Adrenal gland (tissue), 9 donors: ENCODE measurements at regions not wholly inside any gene's neighbourhood (a gene's known extent, or its start where the extent isn't known, plus 50 kb on each side); places are given as distances from the start of the nearest gene placed in this dataset.

Experiments
- DNase-seq, 7 donors: peaks; one replicate each; pipeline ENCODE4 v3.0.0-alpha.2; 2019 to 2020
- H3K27ac ChIP-seq, 5 donors: fragments of 200-600 bp; sonication (generic) in 4 of 5; 1 replicate in 3 of 5; 2 replicates in 2 of 5; pipeline versions ENCODE4 v1.5.1 to v1.8.0; 2016 to 2020; ENCODE audit warnings: mild to moderate bottlenecking in 1 of 5
- H3K27me3 ChIP-seq: fragments of 200-600 bp; 2 replicates; pipeline ENCODE4 v1.8.0; 2021
- H3K36me3 ChIP-seq, 2 donors: fragments of 200-600 bp; replicated peaks in 1 of 2; 1 replicate in 1 of 2; 2 replicates in 1 of 2; pipeline versions ENCODE4 v1.5.1 to v1.8.0; 2018 to 2022
- H3K4me1 ChIP-seq, 2 donors: fragments of 200-600 bp; replicated peaks in 1 of 2; 1 replicate in 1 of 2; 2 replicates in 1 of 2; pipeline versions ENCODE4 v1.5.1 to v1.8.0; 2018 to 2021
- H3K4me3 ChIP-seq, 4 donors: fragments of 200-600 bp; sonication (generic) in 3 of 4; one replicate each; pipeline ENCODE4 v1.5.1; 2016 to 2018
- H3K9me3 ChIP-seq, 3 donors: fragments of 200-600 bp; sonication (generic) in 1 of 3; replicated peaks in 1 of 3; 1 replicate in 2 of 3; 2 replicates in 1 of 3; pipeline versions ENCODE4 v1.5.1 to v1.8.0; 2016 to 2021
- CTCF ChIP-seq, 6 experiments: fragments of 450-650 bp in 4 of 6; fragments of 200-600 bp in 2 of 6; sonication (generic) in 1 of 6; IDR thresholded peaks; 1 replicate in 5 of 6; 2 replicates in 1 of 6; pipeline versions ENCODE4 v1.5.1 to v1.8.0; 2016 to 2021; ENCODE audit warnings: antibody characterized with exemption in 6 of 6, mild to moderate bottlenecking in 2 of 6, moderate library complexity in 1 of 6
- POLR2A ChIP-seq, 2 donors: fragments of 450-650 bp; IDR thresholded peaks; one replicate each; pipeline ENCODE4 v1.6.1; 2017; ENCODE audit warnings: antibody characterized with exemption in 2 of 2, mild to moderate bottlenecking in 2 of 2, moderate library complexity in 1 of 2
- WGBS, 4 donors: extraction: QIAGEN DNeasy Blood & Tissue Kit in 2 of 4; methylation state at CpG; one replicate each; pipeline versions ENCODE4 v1.1.5 to v1.1.7; 2013 to 2017; 5-methylcytosine and 5-hydroxymethylcytosine counted together
- intact Hi-C, 2 donors: fragments of 100-400 bp; cut with DNase I; formaldehyde crosslinking; loops; one replicate each; pipeline versions ENCODE4 v1.14.1 to v1.15.0; 2022 to 2023
- donor health status: healthy with polysubstance abuse.
- donor health status: Bipolar disorder and iron deficiency.
- donor health status: DM: yes; HTN: yes; CAD: no.
- donor health status: DM: no; HTN: no; CAD: no.
- donor health status: DM: no; HTN: no; CAD: no.

DNA sequence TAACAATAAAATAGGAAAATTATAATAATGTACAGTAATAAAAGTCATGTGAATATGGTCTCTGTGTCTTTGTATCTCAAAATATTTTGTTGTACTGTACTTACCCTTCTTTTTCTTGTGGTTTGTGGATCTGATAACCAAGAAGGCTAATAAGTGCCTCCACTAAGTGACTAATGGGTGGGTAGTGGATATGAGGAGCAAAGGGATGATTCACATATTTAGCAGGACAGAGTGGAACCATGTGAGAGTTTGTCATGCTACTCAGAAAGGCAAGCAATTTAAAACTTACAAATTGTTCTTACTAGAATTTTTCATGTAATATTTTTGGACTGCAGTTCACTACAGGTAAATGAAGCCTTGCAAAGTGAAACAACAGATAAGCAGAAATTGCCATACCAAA lies 1241.2 kb upstream of the CDH2 start:
- Histone ChIP-seq H3K27ac (no peak overlapping the region), H3K36me3 (no peaks in the 10 kb centered on the region), H3K4me3 (no peak overlapping the region), H3K4me1 (no peaks in the 10 kb centered on the region), H3K27me3 (no peaks in the 10 kb centered on the region), H3K9me3 (peaks cover 0 to 3% (median 0%) of the 10 kb centered on the region in 3 donors)
- intact Hi-C loops: no loop called here
- no peak for DNase-seq
- TF ChIP-seq CTCF (IDR thresholded peaks at IDR 0.05) (no peak), POLR2A (IDR thresholded peaks at IDR 0.05) (no peak)

DNA sequence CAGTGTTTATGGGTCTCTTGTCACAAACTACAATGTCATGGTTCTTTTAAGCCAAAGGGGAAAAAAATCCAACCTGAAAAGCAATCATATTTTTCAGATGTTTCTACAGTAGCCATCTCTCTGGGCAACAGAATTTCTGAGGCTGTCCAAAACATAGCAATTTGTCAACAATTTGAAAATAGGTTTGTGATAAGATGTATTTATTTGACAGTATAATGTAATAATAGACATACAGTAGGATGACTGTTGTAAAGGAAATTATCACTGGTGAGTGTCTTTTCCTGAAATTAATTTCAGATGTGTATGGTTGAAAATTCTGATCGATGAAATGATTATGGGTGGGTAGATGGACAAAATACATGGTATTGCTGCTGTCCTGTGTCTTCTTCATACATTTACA lies 1230.1 kb upstream of the CDH2 start:
- Histone ChIP-seq H3K9me3 (no peaks in the 10 kb centered on the region), H3K4me1 (no peaks in the 10 kb centered on the region), H3K4me3 (no peak overlapping the region), H3K27me3 (no peaks in the 10 kb centered on the region), H3K27ac (no peak overlapping the region), H3K36me3 (no peaks in the 10 kb centered on the region)
- 76 to 92% (median 83%) methylated on average over 1 of the region's 1 CpG for WGBS, 4 donors
- TF ChIP-seq CTCF (IDR thresholded peaks at IDR 0.05): no peak
- no peak for TF ChIP-seq POLR2A (IDR thresholded peaks at IDR 0.05)
- intact Hi-C loops: no loop called here
- no peak for DNase-seq

DNA sequence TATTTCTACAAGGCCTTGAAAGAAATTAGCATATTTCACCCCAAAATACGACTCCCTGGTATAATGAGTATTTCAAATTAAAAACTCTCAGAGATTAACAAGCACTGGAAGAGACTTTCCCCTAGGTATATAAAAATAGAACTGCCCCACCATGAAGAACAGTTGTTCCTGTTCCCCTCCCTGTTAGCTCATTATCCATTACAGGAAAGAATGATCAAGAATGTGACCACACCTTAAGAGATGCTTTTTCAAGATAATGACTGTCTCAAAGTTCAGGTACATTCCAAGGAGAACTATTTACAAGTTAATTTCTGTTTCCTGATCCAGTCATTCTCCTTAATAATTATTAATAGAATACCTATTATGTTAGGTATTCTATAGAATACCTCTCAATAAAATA lies 1220.6 kb upstream of the CDH2 start:
- H3K27ac ChIP-seq: no peak overlapping the region
- WGBS, 4 donors: 56 to 93% (median 76%) methylated on average over 1 of the region's 1 CpG
- H3K9me3 ChIP-seq: no peaks in the 10 kb centered on the region

DNA sequence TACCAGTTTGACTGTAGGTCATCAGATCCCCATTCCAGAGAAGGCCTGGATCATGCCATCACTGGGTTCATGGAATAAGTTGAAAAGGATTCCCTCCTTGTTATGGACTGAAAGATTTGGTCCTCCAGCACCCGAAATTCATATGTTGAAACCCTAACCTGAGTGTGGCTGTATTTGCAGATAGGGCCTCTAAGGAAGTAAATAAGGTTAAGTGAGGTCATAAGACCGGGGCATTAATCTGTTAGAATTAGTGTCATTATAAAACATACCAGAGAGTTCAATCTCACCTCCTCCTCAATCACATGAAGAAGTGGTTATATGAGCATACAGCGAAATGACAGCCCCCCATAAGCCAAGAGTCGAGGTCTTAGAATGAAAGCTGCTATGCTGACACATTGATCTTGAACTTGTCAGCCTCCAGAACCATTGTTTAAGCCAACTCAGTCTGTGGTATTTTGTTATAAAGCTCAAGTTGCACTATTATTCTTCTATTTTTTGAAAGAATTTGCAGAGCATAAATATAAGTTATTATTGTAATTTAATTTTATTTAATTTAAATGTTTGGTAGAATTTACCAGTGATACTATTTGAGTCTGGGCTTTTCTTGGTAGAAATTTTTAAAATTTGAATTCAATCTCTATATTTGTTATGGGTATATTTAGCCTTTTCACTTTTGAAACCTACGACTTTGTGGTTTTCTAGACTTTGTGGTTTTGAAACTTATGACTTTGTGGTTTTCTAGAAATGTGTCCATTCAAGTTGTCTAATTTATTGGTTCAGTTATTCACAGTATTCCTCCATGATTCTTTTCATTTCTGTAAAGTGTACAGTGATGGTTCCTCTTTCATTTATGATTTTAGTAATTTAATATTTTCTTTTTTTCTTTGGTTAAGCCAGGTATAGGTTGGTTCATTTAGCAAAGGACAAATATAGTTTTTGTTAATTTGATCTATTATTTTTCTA lies 1206.7 kb upstream of the CDH2 start:
- 55 to 65% (median 58%) methylated on average over 5 of the region's 5 CpGs for WGBS, 4 donors
- H3K4me3 ChIP-seq: no peak overlapping the region

More for the DNA sequence above, 1220.6 kb upstream of the CDH2 start:
- Histone ChIP-seq H3K27me3 (no peaks in the 10 kb centered on the region), H3K36me3 (no peaks in the 10 kb centered on the region), H3K4me3 (no peak overlapping the region), H3K4me1 (no peaks in the 10 kb centered on the region)
- TF ChIP-seq CTCF (IDR thresholded peaks at IDR 0.05) (no peak), POLR2A (IDR thresholded peaks at IDR 0.05) (no peak)
- no peak for DNase-seq
- intact Hi-C loops: no loop called here

More for the DNA sequence above, 1206.7 kb upstream of the CDH2 start:
- intact Hi-C loops: no loop called here
- Histone ChIP-seq H3K27me3 (no peaks in the 10 kb centered on the region), H3K36me3 (no peaks in the 10 kb centered on the region), H3K4me1 (no peaks in the 10 kb centered on the region), H3K27ac (no peak overlapping the region), H3K9me3 (no peaks in the 10 kb centered on the region)
- TF ChIP-seq POLR2A (IDR thresholded peaks at IDR 0.05) (no peak), CTCF (IDR thresholded peaks at IDR 0.05) (no peak)
- no peak for DNase-seq
